ENCODE measurements at regions not wholly inside any gene's neighbourhood (a gene's known extent, or its start where the extent isn't known, plus 50 kb on each side); places are given as distances from the start of the nearest gene placed in this dataset.

DNA sequence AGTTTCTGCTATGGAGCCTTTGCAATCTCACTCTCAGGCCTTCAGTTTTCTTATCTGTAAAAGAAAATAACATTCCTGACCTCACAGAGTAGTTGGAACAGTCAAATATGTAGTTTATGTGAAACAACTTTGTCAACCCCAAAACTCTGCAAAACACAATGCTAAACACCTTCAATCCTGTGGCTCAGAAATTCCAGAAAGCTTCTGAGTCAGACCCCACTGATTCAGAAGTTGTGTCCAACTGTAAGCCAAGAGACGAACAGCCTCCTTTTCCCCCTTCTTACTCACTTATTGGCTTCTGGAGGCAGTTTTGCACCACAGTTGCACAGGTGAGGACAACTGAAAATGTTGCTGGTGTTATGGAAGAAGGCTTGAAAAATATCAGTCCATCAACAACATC, 52.9 kb downstream of the TMSB4Y start:
- Mint-ChIP-seq H3K9me3 (no peaks in the 10 kb centered on the region), H3K27me3 (ENCODE audit: insufficient read depth, low read depth, poor library complexity) (peaks cover 3% of the 10 kb centered on the region), H3K4me3 (no peak overlapping the region), H3K36me3 (ENCODE audit: low read depth) (peaks cover 67% of the 10 kb centered on the region), H3K4me1 (peaks cover 9% of the 10 kb centered on the region), H3K27ac (no peak overlapping the region)
- Histone ChIP-seq H3F3A (replicated peaks; ENCODE audit: low read depth) (no peaks in the 10 kb centered on the region), H3K4me3 (no peak overlapping the region), H3K79me2 (replicated peaks; ENCODE audit: insufficient read depth) (peaks cover 77% of the 10 kb centered on the region), H3K27ac (ENCODE audit: low read depth) (no peak overlapping the region), H4K20me1 (replicated peaks; ENCODE audit: insufficient read depth) (no peaks in the 10 kb centered on the region), H3K27me3 (ENCODE audit: insufficient read depth) (no peaks in the 10 kb centered on the region), H3K4me1 (ENCODE audit: insufficient read depth) (no peaks in the 10 kb centered on the region; the same call in 1 of the 2 replicates), H3K4me2 (no peak overlapping the region), H2AFZ (no peak overlapping the region), H3K36me3 (ENCODE audit: insufficient read depth) (no peaks in the 10 kb centered on the region), H3K9me2 (ENCODE audit: insufficient read depth) (no peaks in the 10 kb centered on the region)
- ATAC-seq (no peak), DNase-seq (ENCODE audit: low spot score) (no peak)
- TF ChIP-seq ZNF331 (CRISPR knock-in tag; IDR thresholded peaks at IDR 0.05; ENCODE audit: low read depth) (no peak), EZH2 (IDR thresholded peaks at IDR 0.05; ENCODE audit: low read depth, unreplicated experiment) (no peak), JUNB (IDR thresholded peaks at IDR 0.05; ENCODE audit: unreplicated experiment) (no peak), STAT1 (IDR thresholded peaks at IDR 0.05; ENCODE audit: unreplicated experiment) (no peak), POLR2AphosphoS5 (IDR thresholded peaks at IDR 0.05; ENCODE audit: low read depth) (no peak), CREB1 (CRISPR knock-in tag; IDR thresholded peaks at IDR 0.05; ENCODE audit: low read depth) (no peak), NANOG (IDR thresholded peaks at IDR 0.05; ENCODE audit: borderline replicate concordance) (no peak)
- TF ChIP-seq, protein P1, sequence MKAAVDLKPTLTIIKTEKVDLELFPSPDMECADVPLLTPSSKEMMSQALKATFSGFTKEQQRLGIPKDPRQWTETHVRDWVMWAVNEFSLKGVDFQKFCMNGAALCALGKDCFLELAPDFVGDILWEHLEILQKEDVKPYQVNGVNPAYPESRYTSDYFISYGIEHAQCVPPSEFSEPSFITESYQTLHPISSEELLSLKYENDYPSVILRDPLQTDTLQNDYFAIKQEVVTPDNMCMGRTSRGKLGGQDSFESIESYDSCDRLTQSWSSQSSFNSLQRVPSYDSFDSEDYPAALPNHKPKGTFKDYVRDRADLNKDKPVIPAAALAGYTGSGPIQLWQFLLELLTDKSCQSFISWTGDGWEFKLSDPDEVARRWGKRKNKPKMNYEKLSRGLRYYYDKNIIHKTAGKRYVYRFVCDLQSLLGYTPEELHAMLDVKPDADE (IDR thresholded peaks at IDR 0.05): no peak
- TF ChIP-seq, protein P2, sequence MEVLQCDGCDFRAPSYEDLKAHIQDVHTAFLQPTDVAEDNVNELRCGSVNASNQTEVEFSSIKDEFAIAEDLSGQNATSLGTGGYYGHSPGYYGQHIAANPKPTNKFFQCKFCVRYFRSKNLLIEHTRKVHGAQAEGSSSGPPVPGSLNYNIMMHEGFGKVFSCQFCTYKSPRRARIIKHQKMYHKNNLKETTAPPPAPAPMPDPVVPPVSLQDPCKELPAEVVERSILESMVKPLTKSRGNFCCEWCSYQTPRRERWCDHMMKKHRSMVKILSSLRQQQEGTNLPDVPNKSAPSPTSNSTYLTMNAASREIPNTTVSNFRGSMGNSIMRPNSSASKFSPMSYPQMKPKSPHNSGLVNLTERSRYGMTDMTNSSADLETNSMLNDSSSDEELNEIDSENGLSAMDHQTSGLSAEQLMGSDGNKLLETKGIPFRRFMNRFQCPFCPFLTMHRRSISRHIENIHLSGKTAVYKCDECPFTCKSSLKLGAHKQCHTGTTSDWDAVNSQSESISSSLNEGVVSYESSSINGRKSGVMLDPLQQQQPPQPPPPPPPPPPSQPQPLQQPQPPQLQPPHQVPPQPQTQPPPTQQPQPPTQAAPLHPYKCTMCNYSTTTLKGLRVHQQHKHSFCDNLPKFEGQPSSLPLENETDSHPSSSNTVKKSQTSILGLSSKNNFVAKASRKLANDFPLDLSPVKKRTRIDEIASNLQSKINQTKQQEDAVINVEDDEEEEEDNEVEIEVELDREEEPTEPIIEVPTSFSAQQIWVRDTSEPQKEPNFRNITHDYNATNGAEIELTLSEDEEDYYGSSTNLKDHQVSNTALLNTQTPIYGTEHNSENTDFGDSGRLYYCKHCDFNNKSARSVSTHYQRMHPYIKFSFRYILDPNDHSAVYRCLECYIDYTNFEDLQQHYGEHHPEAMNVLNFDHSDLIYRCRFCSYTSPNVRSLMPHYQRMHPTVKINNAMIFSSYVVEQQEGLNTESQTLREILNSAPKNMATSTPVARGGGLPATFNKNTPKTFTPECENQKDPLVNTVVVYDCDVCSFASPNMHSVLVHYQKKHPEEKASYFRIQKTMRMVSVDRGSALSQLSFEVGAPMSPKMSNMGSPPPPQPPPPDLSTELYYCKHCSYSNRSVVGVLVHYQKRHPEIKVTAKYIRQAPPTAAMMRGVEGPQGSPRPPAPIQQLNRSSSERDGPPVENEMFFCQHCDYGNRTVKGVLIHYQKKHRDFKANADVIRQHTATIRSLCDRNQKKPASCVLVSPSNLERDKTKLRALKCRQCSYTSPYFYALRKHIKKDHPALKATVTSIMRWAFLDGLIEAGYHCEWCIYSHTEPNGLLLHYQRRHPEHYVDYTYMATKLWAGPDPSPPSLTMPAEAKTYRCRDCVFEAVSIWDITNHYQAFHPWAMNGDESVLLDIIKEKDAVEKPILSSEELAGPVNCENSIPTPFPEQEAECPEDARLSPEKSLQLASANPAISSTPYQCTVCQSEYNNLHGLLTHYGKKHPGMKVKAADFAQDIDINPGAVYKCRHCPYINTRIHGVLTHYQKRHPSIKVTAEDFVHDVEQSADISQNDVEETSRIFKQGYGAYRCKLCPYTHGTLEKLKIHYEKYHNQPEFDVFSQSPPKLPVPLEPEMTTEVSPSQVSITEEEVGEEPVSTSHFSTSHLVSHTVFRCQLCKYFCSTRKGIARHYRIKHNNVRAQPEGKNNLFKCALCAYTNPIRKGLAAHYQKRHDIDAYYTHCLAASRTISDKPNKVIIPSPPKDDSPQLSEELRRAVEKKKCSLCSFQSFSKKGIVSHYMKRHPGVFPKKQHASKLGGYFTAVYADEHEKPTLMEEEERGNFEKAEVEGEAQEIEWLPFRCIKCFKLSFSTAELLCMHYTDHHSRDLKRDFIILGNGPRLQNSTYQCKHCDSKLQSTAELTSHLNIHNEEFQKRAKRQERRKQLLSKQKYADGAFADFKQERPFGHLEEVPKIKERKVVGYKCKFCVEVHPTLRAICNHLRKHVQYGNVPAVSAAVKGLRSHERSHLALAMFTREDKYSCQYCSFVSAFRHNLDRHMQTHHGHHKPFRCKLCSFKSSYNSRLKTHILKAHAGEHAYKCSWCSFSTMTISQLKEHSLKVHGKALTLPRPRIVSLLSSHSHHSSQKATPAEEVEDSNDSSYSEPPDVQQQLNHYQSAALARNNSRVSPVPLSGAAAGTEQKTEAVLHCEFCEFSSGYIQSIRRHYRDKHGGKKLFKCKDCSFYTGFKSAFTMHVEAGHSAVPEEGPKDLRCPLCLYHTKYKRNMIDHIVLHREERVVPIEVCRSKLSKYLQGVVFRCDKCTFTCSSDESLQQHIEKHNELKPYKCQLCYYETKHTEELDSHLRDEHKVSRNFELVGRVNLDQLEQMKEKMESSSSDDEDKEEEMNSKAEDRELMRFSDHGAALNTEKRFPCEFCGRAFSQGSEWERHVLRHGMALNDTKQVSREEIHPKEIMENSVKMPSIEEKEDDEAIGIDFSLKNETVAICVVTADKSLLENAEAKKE (CRISPR knock-in tag; IDR thresholded peaks at IDR 0.05): no peak

Measured in GM23338 (cell line).